ENCODE measurements at regions not wholly inside any gene's neighbourhood (a gene's known extent, or its start where the extent isn't known, plus 50 kb on each side); places are given as distances from the start of the nearest gene placed in this dataset.

GRCh38 chr10:88218362-88218761, 354.9 kb downstream of the PTEN start:
- Mint-ChIP-seq H3K27me3 (no peaks in the 10 kb centered on the region), H3K27ac (no peak overlapping the region), H3K4me3 (no peak overlapping the region), H3K4me1 (ENCODE audit: low read depth) (no peaks in the 10 kb centered on the region), H3K9me3 (no peaks in the 10 kb centered on the region), H3K36me3 (ENCODE audit: low read depth) (no peaks in the 10 kb centered on the region)
- no peak overlapping the region for H3K27ac ChIP-seq (ENCODE audit: low read depth in 1 of 2, low read length in 2 of 2)
- no peak for ATAC-seq (ENCODE audit: poor library complexity)
- no peaks in the 10 kb centered on the region for H3K36me3 ChIP-seq (ENCODE audit: insufficient read depth, low read length)
- ChIA-PET CTCF (no interaction called here), POLR2A (interaction anchor here (1.0 kb wide), 1 partner anchor 156 kb away, joined by 5 read pairs; no protein-coding TSS in a partner anchor)
- no peaks in the 10 kb centered on the region for H3K27me3 ChIP-seq (ENCODE audit: control insufficient read depth in 1 of 2, insufficient read depth in 2 of 2, low read length in 2 of 2)
- no peak for TF ChIP-seq CTCF (IDR thresholded peaks at IDR 0.05)
- H3K4me1 ChIP-seq (ENCODE audit: insufficient read depth, low read length), result no peaks in the 10 kb centered on the region
- no peak for DNase-seq
- H3K4me3 ChIP-seq (ENCODE audit: low read length), result no peak overlapping the region
- no peaks in the 10 kb centered on the region for H3K9me3 ChIP-seq (ENCODE audit: control insufficient read depth in 1 of 2, insufficient read depth in 1 of 2, low read length in 2 of 2)
- intact Hi-C loops (cut with DNase I, micrococcal nuclease), result no loop called here

GRCh38 chr10:88219753-88220152, 356.3 kb downstream of the PTEN start:
- no peak for TF ChIP-seq CTCF (IDR thresholded peaks at IDR 0.05)
- H3K4me1 Mint-ChIP-seq (ENCODE audit: low read depth), result no peaks in the 10 kb centered on the region
- no peaks in the 10 kb centered on the region for H3K4me1 ChIP-seq (ENCODE audit: insufficient read depth, low read length)
- ChIA-PET CTCF (no interaction called here), POLR2A (interaction anchor here (1.5 kb wide), 1 partner anchor 10 kb away, joined by 3 read pairs; no protein-coding TSS in a partner anchor)
- H3K27ac ChIP-seq (ENCODE audit: low read depth in 1 of 2, low read length in 2 of 2), result no peak overlapping the region
- intact Hi-C loops (cut with DNase I, micrococcal nuclease), result no loop called here
- DNase-seq (no peak), ATAC-seq (ENCODE audit: poor library complexity) (no peak)
- no peak overlapping the region for H3K4me3 Mint-ChIP-seq
- no peak overlapping the region for H3K4me3 ChIP-seq (ENCODE audit: low read length)
- no peaks in the 10 kb centered on the region for H3K9me3 ChIP-seq (ENCODE audit: control insufficient read depth in 1 of 2, insufficient read depth in 1 of 2, low read length in 2 of 2)
- no peak overlapping the region for H3K27ac Mint-ChIP-seq
- no peaks in the 10 kb centered on the region for H3K27me3 Mint-ChIP-seq
- no peaks in the 10 kb centered on the region for H3K36me3 Mint-ChIP-seq (ENCODE audit: low read depth)
- H3K9me3 Mint-ChIP-seq, result no peaks in the 10 kb centered on the region
- no peaks in the 10 kb centered on the region for H3K27me3 ChIP-seq (ENCODE audit: control insufficient read depth in 1 of 2, insufficient read depth in 2 of 2, low read length in 2 of 2)
- no peaks in the 10 kb centered on the region for H3K36me3 ChIP-seq (ENCODE audit: insufficient read depth, low read length)

- no peak for TF ChIP-seq CTCF (IDR thresholded peaks at IDR 0.05)
- DNase-seq, result no peak
- no peak overlapping the region for H3K27ac Mint-ChIP-seq
- no peaks in the 10 kb centered on the region for H3K9me3 Mint-ChIP-seq
- Histone ChIP-seq H3K27me3 (ENCODE audit: control insufficient read depth in 1 of 2, insufficient read depth in 2 of 2, low read length in 2 of 2) (no peaks in the 10 kb centered on the region), H3K4me1 (ENCODE audit: insufficient read depth, low read length) (no peaks in the 10 kb centered on the region), H3K36me3 (ENCODE audit: insufficient read depth, low read length) (no peaks in the 10 kb centered on the region), H3K27ac (ENCODE audit: low read depth in 1 of 2, low read length in 2 of 2) (no peak overlapping the region), H3K4me3 (ENCODE audit: low read length) (no peak overlapping the region), H3K9me3 (ENCODE audit: control insufficient read depth in 1 of 2, insufficient read depth in 1 of 2, low read length in 2 of 2) (no peaks in the 10 kb centered on the region)
- ChIA-PET CTCF (interaction anchor here (1.3 kb wide), 1 partner anchor 49 kb away, joined by 3 read pairs; no protein-coding TSS in a partner anchor), POLR2A (interaction anchor here (1.5 kb wide), 1 partner anchor 8 kb away, joined by 3 read pairs; no protein-coding TSS in a partner anchor)
- intact Hi-C loops (cut with DNase I, micrococcal nuclease), result no loop called here
- no peaks in the 10 kb centered on the region for H3K4me1 Mint-ChIP-seq (ENCODE audit: low read depth)
- ATAC-seq (ENCODE audit: poor library complexity), result no peak
- H3K4me3 Mint-ChIP-seq, result no peak overlapping the region
- no peaks in the 10 kb centered on the region for H3K27me3 Mint-ChIP-seq
- H3K36me3 Mint-ChIP-seq (ENCODE audit: low read depth), result no peaks in the 10 kb centered on the region
Observed at GRCh38 chr10:88221010-88221973, 357.9 kb downstream of the PTEN start.
